SK-N-SH (cell line): ENCODE measurements at regions not wholly inside any gene's neighbourhood (a gene's known extent, or its start where the extent isn't known, plus 50 kb on each side); places are given as distances from the start of the nearest gene placed in this dataset.

Experiments used
- CTCF ChIA-PET: fragments of 300-600, 350-600 bp; formaldehyde crosslinking; extraction: SDS; loops from one replicate; lab custom pipeline; 2021; lab: Yijun Ruan, JAX
- POLR2A ChIA-PET: fragments of 350-600 bp; sonication (Branson Sonifier 250); formaldehyde crosslinking; extraction: SDS; loops from one replicate; lab custom pipeline; 2020; ENCODE audit warnings: antibody characterized with exemption, inconsistent platforms; lab: Yijun Ruan, JAX
- DNase-seq: peaks from one replicate; pipeline ENCODE4 v3.0.0; 2012
- H2AFZ ChIP-seq: fragments of 200-600 bp; sonication (generic); 2 replicates; pipeline ENCODE4 v1.8.1; 2016; ENCODE audit warnings: antibody characterized with exemption, mild to moderate bottlenecking, low read depth
- H3F3A ChIP-seq: fragments of 200-600 bp; sonication (generic); replicated peaks from 2 replicates; pipeline ENCODE3; 2016; ENCODE audit warnings: antibody characterized with exemption, mild to moderate bottlenecking; ENCODE audit not compliant: insufficient read depth
- H3K27ac ChIP-seq, 2 experiments: fragments of 200-500 bp in 1 of 2; fragments of 200-600 bp in 1 of 2; sonication (Bioruptor generic) in 1 of 2; sonication (generic), shearing (Covaris generic) in 1 of 2; 2 replicates each; pipeline versions ENCODE4 v1.5.1 to v1.6.1; 2014 to 2016; ENCODE audit warnings: low read depth in 2 of 2, inconsistent platforms in 1 of 2, low read length in 1 of 2, mild to moderate bottlenecking in 1 of 2, mixed read lengths in 1 of 2
- H3K27me3 ChIP-seq: fragments of 200-600 bp; sonication (generic), shearing (Covaris generic); 2 replicates; pipeline ENCODE4 v1.6.1; 2016; ENCODE audit warnings: mixed run types; ENCODE audit not compliant: insufficient read depth
- H3K36me3 ChIP-seq, 2 experiments: fragments of 200-500 bp in 1 of 2; fragments of 200-600 bp in 1 of 2; sonication (Bioruptor generic) in 1 of 2; sonication (generic) in 1 of 2; replicated peaks in 1 of 2; 2 replicates each; pipeline versions ENCODE3 to v1.5.1; 2014 to 2016; ENCODE audit warnings: low read length in 1 of 2, mild to moderate bottlenecking in 1 of 2; ENCODE audit not compliant: insufficient read depth in 2 of 2, control insufficient read depth in 1 of 2
- H3K4me1 ChIP-seq, 2 experiments: fragments of 200-500 bp in 1 of 2; fragments of 200-600 bp in 1 of 2; sonication (Bioruptor generic) in 1 of 2; sonication (generic), shearing (Covaris generic) in 1 of 2; 2 replicates each; pipeline versions ENCODE4 v1.5.1 to v1.6.1; 2014 to 2016; ENCODE audit warnings: low read depth in 1 of 2, low read length in 1 of 2, mixed run types in 1 of 2; ENCODE audit not compliant: insufficient read depth in 2 of 2, control insufficient read depth in 1 of 2
- H3K4me2 ChIP-seq: fragments of 200-600 bp; sonication (generic), shearing (Covaris generic); 2 replicates; pipeline ENCODE4 v1.6.1; 2017; ENCODE audit warnings: mixed run types
- H3K4me3 ChIP-seq, 2 experiments: fragments of 200-500 bp in 1 of 2; fragments of 200-600 bp in 1 of 2; sonication (Bioruptor generic) in 1 of 2; sonication (generic), shearing (Covaris generic) in 1 of 2; 2 replicates each; pipeline versions ENCODE4 v1.5.1 to v1.8.1; 2014 to 2016; ENCODE audit warnings: low read depth in 2 of 2, inconsistent platforms in 1 of 2, low read length in 1 of 2, mild to moderate bottlenecking in 1 of 2, mixed read lengths in 1 of 2, moderate library complexity in 1 of 2
- H3K79me2 ChIP-seq: fragments of 200-600 bp; sonication (generic); 2 replicates; pipeline ENCODE4 v1.8.1; 2017; ENCODE audit warnings: mild to moderate bottlenecking; ENCODE audit not compliant: insufficient read depth
- H3K9ac ChIP-seq: fragments of 200-600 bp; sonication (generic); 2 replicates; pipeline ENCODE4 v1.6.1; 2017; ENCODE audit warnings: mixed run types
- H3K9me2 ChIP-seq: fragments of 200-600 bp; sonication (generic); 2 replicates; pipeline ENCODE4 v1.6.1; 2017; ENCODE audit warnings: mixed run types
- H3K9me3 ChIP-seq: fragments of 200-600 bp; sonication (generic); 2 replicates; pipeline ENCODE4 v1.6.1; 2017; ENCODE audit warnings: mixed run types, mild to moderate bottlenecking, moderate library complexity
- H4K20me1 ChIP-seq: fragments of 200-600 bp; sonication (generic); 2 replicates; pipeline ENCODE4 v1.6.1; 2017; ENCODE audit warnings: mild to moderate bottlenecking, mixed run types; ENCODE audit not compliant: insufficient read depth
- CHD2 ChIP-seq: fragments of 150-350 bp; IDR thresholded peaks from 2 replicates; pipeline ENCODE4 v1.6.1; 2018; ENCODE audit warnings: low read length; ENCODE audit not compliant: partially characterized antibody
- CTCF ChIP-seq: fragments of 200-600 bp; sonication (generic); IDR thresholded peaks from 2 replicates; pipeline ENCODE4 v1.6.1; 2017; ENCODE audit warnings: antibody characterized with exemption, mild to moderate bottlenecking, moderate library complexity
- FOSL2 ChIP-seq: IDR thresholded peaks from 2 replicates; pipeline ENCODE4 v1.4.0; 2012; ENCODE audit warnings: low read depth, mild to moderate bottlenecking, moderate library complexity, borderline replicate concordance
- JUND ChIP-seq: IDR thresholded peaks from 2 replicates; pipeline ENCODE4 v1.4.0; 2012
- MAX ChIP-seq: IDR thresholded peaks from 2 replicates; pipeline ENCODE4 v1.4.0; 2012; ENCODE audit warnings: low read depth
- MEF2A ChIP-seq: IDR thresholded peaks from 2 replicates; pipeline ENCODE4 v1.4.0; 2012; ENCODE audit warnings: low read depth, borderline replicate concordance
- NFIC ChIP-seq: IDR thresholded peaks from 2 replicates; pipeline ENCODE4 v1.4.0; 2012; ENCODE audit warnings: borderline replicate concordance
- NRF1 ChIP-seq: IDR thresholded peaks from 2 replicates; pipeline ENCODE4 v1.6.1; 2012; ENCODE audit warnings: low read depth, mild to moderate bottlenecking, low read length
- POLR2AphosphoS5 ChIP-seq: IDR thresholded peaks from 2 replicates; pipeline ENCODE4 v1.6.1; 2012; ENCODE audit warnings: low read depth, low read length
- REST ChIP-seq: IDR thresholded peaks from 2 replicates; pipeline ENCODE4 v1.6.1; 2012; ENCODE audit warnings: mild to moderate bottlenecking, low read depth, low read length, moderate library complexity
- SIN3A ChIP-seq: IDR thresholded peaks from 2 replicates; pipeline ENCODE4 v1.6.1; 2012; ENCODE audit warnings: low read depth, mild to moderate bottlenecking, low read length, moderate library complexity, borderline replicate concordance
- TAF1 ChIP-seq: IDR thresholded peaks from 2 replicates; pipeline ENCODE4 v1.6.1; 2012; ENCODE audit warnings: low read depth, mild to moderate bottlenecking, low read length, moderate library complexity, borderline replicate concordance
- YY1 ChIP-seq: IDR thresholded peaks from 2 replicates; pipeline ENCODE4 v1.4.0; 2012; ENCODE audit warnings: low read depth, mild to moderate bottlenecking
- ZBTB33 ChIP-seq: IDR thresholded peaks from 2 replicates; pipeline ENCODE4 v1.4.0; 2012; ENCODE audit warnings: low read depth, borderline replicate concordance
- WGBS: methylation state at CpG from one replicate; pipeline ENCODE4 v1.1.6; 2017; ENCODE audit warnings: low lambda C conversion rate; 5-methylcytosine and 5-hydroxymethylcytosine counted together
- TF ChIP-seq, protein P1 (sequence below): fragments of 150-350 bp; IDR thresholded peaks from 2 replicates; pipeline ENCODE4 v1.6.1; 2017; ENCODE audit warnings: antibody characterized with exemption, low read length, low read depth, borderline replicate concordance

DNA sequence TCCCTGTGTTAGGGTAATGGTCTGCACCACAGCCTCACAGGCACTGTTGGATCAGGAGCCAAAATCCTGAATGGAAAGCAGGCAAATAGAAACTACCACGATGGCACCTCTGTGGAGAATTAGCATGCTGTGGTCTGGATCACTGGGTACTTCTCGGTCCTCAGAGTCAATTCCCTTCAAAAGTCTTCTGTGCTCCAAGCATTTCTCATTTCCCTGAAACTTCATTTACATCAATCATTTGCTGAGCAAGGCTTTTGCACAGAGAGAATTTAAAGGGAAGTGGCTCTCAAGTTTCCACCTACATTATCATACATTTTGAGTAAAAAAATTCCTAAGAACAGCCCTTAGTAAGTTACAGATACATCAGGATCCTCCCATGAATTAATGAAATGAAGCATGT is 293.9 kb upstream of the NPSR1 start (continued):
- no peak for TF ChIP-seq TAF1

GRCh38 chr7:34365011-34365410 is 293.0 kb upstream of the NPSR1 start:
- no peak for DNase-seq
- CTCF ChIA-PET: interaction anchor here (1.1 kb wide), 1 partner anchor 44 kb away, joined by 3 read pairs; no protein-coding TSS in a partner anchor
- 19% methylated on average over 1 of the region's 1 CpG for WGBS

More at GRCh38 chr7:34365011-34365410, 293.0 kb upstream of the NPSR1 start:
- no peak overlapping the region for H3K4me3 ChIP-seq
- H4K20me1 ChIP-seq: no peaks in the 10 kb centered on the region
- no peaks in the 10 kb centered on the region for H3K36me3 ChIP-seq
- no peaks in the 10 kb centered on the region for H3K27me3 ChIP-seq
- TF ChIP-seq MEF2A (no peak), YY1 (no peak), FOSL2 (no peak), NFIC (no peak), TAF1 (no peak), MAX (no peak), CTCF (no peak), NRF1 (no peak), CHD2 (no peak), SIN3A (no peak), POLR2AphosphoS5 (no peak), JUND (no peak), ZBTB33 (no peak), REST (no peak)
- TF ChIP-seq, protein P1, sequence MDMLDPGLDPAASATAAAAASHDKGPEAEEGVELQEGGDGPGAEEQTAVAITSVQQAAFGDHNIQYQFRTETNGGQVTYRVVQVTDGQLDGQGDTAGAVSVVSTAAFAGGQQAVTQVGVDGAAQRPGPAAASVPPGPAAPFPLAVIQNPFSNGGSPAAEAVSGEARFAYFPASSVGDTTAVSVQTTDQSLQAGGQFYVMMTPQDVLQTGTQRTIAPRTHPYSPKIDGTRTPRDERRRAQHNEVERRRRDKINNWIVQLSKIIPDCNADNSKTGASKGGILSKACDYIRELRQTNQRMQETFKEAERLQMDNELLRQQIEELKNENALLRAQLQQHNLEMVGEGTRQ: no peak
- no peaks in the 10 kb centered on the region for H3K9me3 ChIP-seq
- POLR2A ChIA-PET: no interaction called here
- no peak overlapping the region for H3K4me2 ChIP-seq
- no peaks in the 10 kb centered on the region for H3F3A ChIP-seq
- no peak overlapping the region for H2AFZ ChIP-seq
- H3K79me2 ChIP-seq: no peaks in the 10 kb centered on the region
- no peak overlapping the region for H3K9ac ChIP-seq
- H3K9me2 ChIP-seq: no peaks in the 10 kb centered on the region
- H3K4me1 ChIP-seq: no peaks in the 10 kb centered on the region
- no peak overlapping the region for H3K27ac ChIP-seq
